ENCODE measurements at regions not wholly inside any gene's neighbourhood (a gene's known extent, or its start where the extent isn't known, plus 50 kb on each side); places are given as distances from the start of the nearest gene placed in this dataset.

GRCh38 chr12:125272383-125272933 lies 207.2 kb downstream of the AACS start:
- DNase-seq, result no peak

GRCh38 chr12:125276567-125276966 lies 211.3 kb downstream of the AACS start:
- no peak for DNase-seq

GRCh38 chr12:125280482-125281377 lies 215.5 kb downstream of the AACS start:
- DNase-seq, result no peak

GRCh38 chr12:125282921-125283320 lies 217.7 kb downstream of the AACS start:
- no peak for DNase-seq

GRCh38 chr12:125283521-125283920 lies 218.3 kb downstream of the AACS start:
- no peak for DNase-seq

- DNase-seq, result no peak
These were observed 218.9 kb downstream of the AACS start for GRCh38 chr12:125284087-125284486.

- DNase-seq, result no peak
These were observed 219.9 kb downstream of the AACS start for GRCh38 chr12:125284945-125285685.

- no peak for DNase-seq
These were observed 220.9 kb downstream of the AACS start for GRCh38 chr12:125286005-125286727.

- DNase-seq, result no peak
These were observed 222.1 kb downstream of the AACS start for GRCh38 chr12:125287155-125287847.

- no peak for DNase-seq
These were observed 224.0 kb downstream of the AACS start for GRCh38 chr12:125288931-125289928.

- no peak for DNase-seq
These were observed 224.7 kb downstream of the AACS start for GRCh38 chr12:125289970-125290369.

- no peak for DNase-seq
These were observed 227.5 kb downstream of the AACS start for GRCh38 chr12:125292700-125293099.

GRCh38 chr12:125295550-125295949 lies 230.3 kb downstream of the AACS start:
- no peak for DNase-seq

GRCh38 chr12:125296701-125297100 lies 231.5 kb downstream of the AACS start:
- DNase-seq, result no peak

GRCh38 chr12:125299840-125300239 lies 234.6 kb downstream of the AACS start:
- DNase-seq, result no peak

- no peak for DNase-seq
These were observed 235.0 kb downstream of the AACS start for GRCh38 chr12:125300249-125300648.

GRCh38 chr12:125303337-125303736 lies 238.1 kb downstream of the AACS start:
- no peak for DNase-seq

- no peak for DNase-seq
These were observed 238.8 kb downstream of the AACS start for GRCh38 chr12:125304029-125304428.

GRCh38 chr12:125305231-125305630 lies 240.0 kb downstream of the AACS start:
- DNase-seq, result no peak

GRCh38 chr12:125310461-125310860 lies 245.2 kb downstream of the AACS start:
- DNase-seq, result no peak

- no peak for DNase-seq
These were observed 245.8 kb downstream of the AACS start for GRCh38 chr12:125311050-125311449.
